Ishikawa (cell line): ENCODE measurements at regions not wholly inside any gene's neighbourhood (a gene's known extent, or its start where the extent isn't known, plus 50 kb on each side); places are given as distances from the start of the nearest gene placed in this dataset.

Experiments
- CEBPB ChIP-seq: IDR thresholded peaks from 2 replicates; pipeline ENCODE4 v1.6.1; 2012
- CREB1 ChIP-seq: IDR thresholded peaks from 2 replicates; pipeline ENCODE4 v1.6.1; 2012; ENCODE audit warnings: low read depth
- EGR1 ChIP-seq: IDR thresholded peaks from 2 replicates; pipeline ENCODE4 v1.6.1; 2012
- EP300 ChIP-seq: IDR thresholded peaks from 2 replicates; pipeline ENCODE4 v1.6.1; 2012; ENCODE audit warnings: borderline replicate concordance
- FOXM1 ChIP-seq: IDR thresholded peaks from 2 replicates; pipeline ENCODE4 v1.6.1; 2012; ENCODE audit warnings: low read depth, borderline replicate concordance
- NFIC ChIP-seq: IDR thresholded peaks from 2 replicates; pipeline ENCODE4 v1.6.1; 2012
- RAD21 ChIP-seq: IDR thresholded peaks from 2 replicates; pipeline ENCODE4 v1.6.1; 2012; ENCODE audit warnings: low read depth
- TAF1 ChIP-seq: IDR thresholded peaks from 2 replicates; pipeline ENCODE4 v1.6.1; 2012; ENCODE audit warnings: low read depth, mild to moderate bottlenecking
- TCF12 ChIP-seq: IDR thresholded peaks from 2 replicates; pipeline ENCODE4 v1.6.1; 2012; ENCODE audit warnings: low read depth
- TEAD4 ChIP-seq: IDR thresholded peaks from 2 replicates; pipeline ENCODE4 v1.6.1; 2012
- YY1 ChIP-seq: IDR thresholded peaks from 2 replicates; pipeline ENCODE4 v1.6.1; 2012; ENCODE audit warnings: low read depth
- ZBTB7A ChIP-seq: IDR thresholded peaks from 2 replicates; pipeline ENCODE4 v1.6.1; 2012; ENCODE audit warnings: low read depth
- TF ChIP-seq, protein P1 (sequence below): IDR thresholded peaks from 2 replicates; pipeline ENCODE4 v1.6.1; 2012; ENCODE audit warnings: low read depth, mild to moderate bottlenecking
- TF ChIP-seq, protein P2 (sequence below): IDR thresholded peaks from 2 replicates; pipeline ENCODE4 v1.6.1; 2012
- TF ChIP-seq, protein P3 (sequence below): IDR thresholded peaks from 2 replicates; pipeline ENCODE4 v1.6.1; 2012

DNA sequence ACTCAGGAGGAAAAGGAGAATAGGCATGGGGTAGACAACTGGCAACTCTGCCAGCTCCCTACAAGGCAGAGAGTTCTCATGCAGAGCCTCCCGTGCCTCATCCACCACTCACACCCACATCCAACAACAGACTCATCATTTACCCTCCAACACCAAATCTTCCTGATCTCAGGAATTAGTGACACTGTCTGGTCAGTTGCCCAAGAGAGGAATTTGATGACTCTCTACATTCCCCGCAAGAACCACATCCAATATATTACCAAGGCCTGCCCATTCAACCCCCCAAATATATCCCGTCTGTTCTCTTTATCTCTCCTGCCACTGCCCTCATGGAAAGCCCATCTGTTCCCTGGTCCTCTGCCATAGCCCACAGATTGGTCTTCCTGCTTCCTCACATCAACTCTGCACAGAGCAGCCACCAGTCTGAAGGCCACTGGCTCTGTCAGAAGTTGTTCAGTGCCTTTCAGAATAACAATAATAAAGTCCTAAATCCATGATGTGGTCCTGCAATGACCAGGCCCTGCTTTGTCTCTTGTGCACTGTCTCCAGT is 57.5 kb upstream of the CD82 start:
- no peak for TF ChIP-seq ZBTB7A
- TF ChIP-seq EGR1: no peak
- TF ChIP-seq CREB1: no peak
- no peak for TF ChIP-seq TAF1
- no peak for TF ChIP-seq CEBPB
- TF ChIP-seq RAD21: no peak
- no peak for TF ChIP-seq TCF12
- TF ChIP-seq, protein P1, sequence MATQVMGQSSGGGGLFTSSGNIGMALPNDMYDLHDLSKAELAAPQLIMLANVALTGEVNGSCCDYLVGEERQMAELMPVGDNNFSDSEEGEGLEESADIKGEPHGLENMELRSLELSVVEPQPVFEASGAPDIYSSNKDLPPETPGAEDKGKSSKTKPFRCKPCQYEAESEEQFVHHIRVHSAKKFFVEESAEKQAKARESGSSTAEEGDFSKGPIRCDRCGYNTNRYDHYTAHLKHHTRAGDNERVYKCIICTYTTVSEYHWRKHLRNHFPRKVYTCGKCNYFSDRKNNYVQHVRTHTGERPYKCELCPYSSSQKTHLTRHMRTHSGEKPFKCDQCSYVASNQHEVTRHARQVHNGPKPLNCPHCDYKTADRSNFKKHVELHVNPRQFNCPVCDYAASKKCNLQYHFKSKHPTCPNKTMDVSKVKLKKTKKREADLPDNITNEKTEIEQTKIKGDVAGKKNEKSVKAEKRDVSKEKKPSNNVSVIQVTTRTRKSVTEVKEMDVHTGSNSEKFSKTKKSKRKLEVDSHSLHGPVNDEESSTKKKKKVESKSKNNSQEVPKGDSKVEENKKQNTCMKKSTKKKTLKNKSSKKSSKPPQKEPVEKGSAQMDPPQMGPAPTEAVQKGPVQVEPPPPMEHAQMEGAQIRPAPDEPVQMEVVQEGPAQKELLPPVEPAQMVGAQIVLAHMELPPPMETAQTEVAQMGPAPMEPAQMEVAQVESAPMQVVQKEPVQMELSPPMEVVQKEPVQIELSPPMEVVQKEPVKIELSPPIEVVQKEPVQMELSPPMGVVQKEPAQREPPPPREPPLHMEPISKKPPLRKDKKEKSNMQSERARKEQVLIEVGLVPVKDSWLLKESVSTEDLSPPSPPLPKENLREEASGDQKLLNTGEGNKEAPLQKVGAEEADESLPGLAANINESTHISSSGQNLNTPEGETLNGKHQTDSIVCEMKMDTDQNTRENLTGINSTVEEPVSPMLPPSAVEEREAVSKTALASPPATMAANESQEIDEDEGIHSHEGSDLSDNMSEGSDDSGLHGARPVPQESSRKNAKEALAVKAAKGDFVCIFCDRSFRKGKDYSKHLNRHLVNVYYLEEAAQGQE: no peak
- TF ChIP-seq TEAD4: no peak
- TF ChIP-seq YY1: no peak
- TF ChIP-seq, protein P2, sequence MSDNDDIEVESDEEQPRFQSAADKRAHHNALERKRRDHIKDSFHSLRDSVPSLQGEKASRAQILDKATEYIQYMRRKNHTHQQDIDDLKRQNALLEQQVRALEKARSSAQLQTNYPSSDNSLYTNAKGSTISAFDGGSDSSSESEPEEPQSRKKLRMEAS: no peak
- TF ChIP-seq FOXM1: no peak
- TF ChIP-seq, protein P3, sequence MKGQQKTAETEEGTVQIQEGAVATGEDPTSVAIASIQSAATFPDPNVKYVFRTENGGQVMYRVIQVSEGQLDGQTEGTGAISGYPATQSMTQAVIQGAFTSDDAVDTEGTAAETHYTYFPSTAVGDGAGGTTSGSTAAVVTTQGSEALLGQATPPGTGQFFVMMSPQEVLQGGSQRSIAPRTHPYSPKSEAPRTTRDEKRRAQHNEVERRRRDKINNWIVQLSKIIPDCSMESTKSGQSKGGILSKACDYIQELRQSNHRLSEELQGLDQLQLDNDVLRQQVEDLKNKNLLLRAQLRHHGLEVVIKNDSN: no peak
- no peak for TF ChIP-seq EP300
- TF ChIP-seq NFIC: no peak

DNA sequence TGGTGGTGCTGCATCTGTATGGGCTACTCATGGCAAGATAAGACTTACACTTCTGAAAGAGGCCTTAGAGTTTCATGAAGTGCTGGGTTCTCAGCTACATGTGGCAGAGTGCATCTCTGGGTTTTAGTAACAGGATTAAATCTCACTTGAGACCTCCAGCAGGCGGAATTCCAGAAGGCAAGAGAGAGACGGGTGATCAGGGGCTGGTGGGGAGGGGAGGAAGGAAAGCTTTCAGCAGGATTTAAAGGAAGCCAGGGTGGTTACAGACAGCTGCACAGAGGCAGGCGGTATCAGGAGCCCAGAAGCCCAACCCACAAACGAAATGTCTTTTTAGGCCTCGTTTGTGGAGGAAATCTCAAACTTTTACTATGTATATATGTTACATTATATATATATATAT is 56.2 kb upstream of the CD82 start:
- no peak for TF ChIP-seq TCF12

DNA sequence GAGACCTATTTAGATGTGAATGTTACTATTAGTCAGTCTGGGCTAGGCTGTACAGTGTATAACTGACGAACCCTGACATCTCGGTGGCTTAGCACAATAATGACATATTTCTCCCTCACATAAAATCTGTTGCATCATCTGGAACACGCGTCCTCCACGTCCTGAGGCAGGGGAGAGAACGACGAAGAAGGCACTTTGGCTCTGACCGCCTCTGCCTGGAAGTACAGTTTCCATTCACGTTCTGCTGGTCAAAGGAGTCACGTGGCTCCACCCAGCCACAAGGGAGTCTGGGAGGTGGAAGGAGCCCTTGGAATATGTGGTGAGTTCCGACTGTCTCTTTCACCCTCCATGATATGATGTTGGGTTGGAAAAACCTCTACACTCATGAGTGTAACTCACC is 55.1 kb upstream of the CD82 start:
- TF ChIP-seq, protein P1: no peak
- TF ChIP-seq, protein P3: peak; percentile 41

DNA sequence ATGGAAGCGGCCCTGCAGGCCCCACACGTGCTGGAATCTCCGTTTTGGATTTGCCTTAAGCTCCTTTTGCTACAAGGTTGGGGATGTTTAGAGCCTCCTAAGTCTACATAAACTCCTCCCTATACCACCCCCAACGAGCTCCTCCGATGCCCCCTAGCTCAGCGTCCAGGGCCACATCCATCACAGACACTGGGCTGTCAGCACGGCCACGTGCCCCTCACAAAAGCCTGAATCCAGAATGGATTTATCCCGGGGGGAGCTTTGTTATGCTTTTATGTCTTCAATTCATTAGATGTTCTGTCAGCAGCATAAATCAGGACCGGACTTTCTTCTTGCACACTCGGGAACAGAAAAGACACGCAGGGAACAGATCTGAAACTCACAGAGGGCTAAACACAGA is 52.6 kb upstream of the CD82 start:
- TF ChIP-seq CEBPB: no peak
- TF ChIP-seq EGR1: no peak

DNA sequence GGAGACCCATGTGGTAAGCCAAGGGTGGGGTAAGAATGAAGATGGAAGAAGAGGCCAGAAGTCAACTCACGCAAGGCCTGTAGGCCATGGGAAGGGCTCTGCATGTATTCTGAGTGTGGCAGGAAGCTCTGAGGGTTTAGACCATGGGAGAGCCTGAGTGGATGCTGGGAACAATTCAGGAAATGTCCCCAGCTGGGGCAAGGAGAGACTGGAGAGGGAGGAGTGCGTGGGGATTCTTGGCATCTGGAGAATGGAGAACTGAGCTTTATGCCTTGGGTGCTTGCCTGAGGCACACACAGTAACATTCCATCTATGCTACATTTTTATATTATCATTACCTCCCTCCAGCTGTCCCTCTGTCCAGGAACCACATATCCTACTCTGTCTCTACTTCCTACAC is 50.4 kb upstream of the CD82 start:
- TF ChIP-seq TAF1 (no peak), TEAD4 (no peak), EP300 (no peak)
- TF ChIP-seq, protein P1: no peak
